ENCODE measurements at regions not wholly inside any gene's neighbourhood (a gene's known extent, or its start where the extent isn't known, plus 50 kb on each side); places are given as distances from the start of the nearest gene placed in this dataset.

GRCh38 chr1:81670286-81670685, 130.4 kb upstream of the ADGRL2 start:
- Histone ChIP-seq H3K4me3 (replicated peaks; ENCODE audit: low read depth, low read length) (no peak overlapping the region), H3K36me3 (ENCODE audit: control insufficient read depth, insufficient read depth, low read length) (no peaks in the 10 kb centered on the region), H3K27me3 (replicated peaks; ENCODE audit: control insufficient read depth, insufficient read depth, low read length) (no peaks in the 10 kb centered on the region)
- TF ChIP-seq CTCF (IDR thresholded peaks at IDR 0.05; ENCODE audit: insufficient read depth, low read length, poor library complexity, severe bottlenecking): no peak
- DNase-seq (ENCODE audit: extremely low read depth, insufficient read length): no peak

GRCh38 chr1:81666586-81666985, 134.1 kb upstream of the ADGRL2 start:
- no peaks in the 10 kb centered on the region for H3K36me3 ChIP-seq (ENCODE audit: control insufficient read depth, insufficient read depth, low read length)
- no peak overlapping the region for H3K4me3 ChIP-seq (replicated peaks; ENCODE audit: low read depth, low read length)
- no peak for TF ChIP-seq CTCF (IDR thresholded peaks at IDR 0.05; ENCODE audit: insufficient read depth, low read length, poor library complexity, severe bottlenecking)
- H3K27me3 ChIP-seq (replicated peaks; ENCODE audit: control insufficient read depth, insufficient read depth, low read length): no peaks in the 10 kb centered on the region
- DNase-seq (ENCODE audit: extremely low read depth, insufficient read length): no peak

- TF ChIP-seq CTCF (IDR thresholded peaks at IDR 0.05; ENCODE audit: insufficient read depth, low read length, poor library complexity, severe bottlenecking): no peak
- no peak for DNase-seq (ENCODE audit: extremely low read depth, insufficient read length)
These were observed 136.4 kb upstream of the ADGRL2 start for GRCh38 chr1:81664341-81664740.

GRCh38 chr1:81662913-81663526, 137.7 kb upstream of the ADGRL2 start:
- Histone ChIP-seq H3K4me3 (replicated peaks; ENCODE audit: low read depth, low read length) (no peak overlapping the region), H3K27me3 (replicated peaks; ENCODE audit: control insufficient read depth, insufficient read depth, low read length) (no peaks in the 10 kb centered on the region), H3K36me3 (ENCODE audit: control insufficient read depth, insufficient read depth, low read length) (no peaks in the 10 kb centered on the region)
- no peak for DNase-seq (ENCODE audit: extremely low read depth, insufficient read length)
- no peak for TF ChIP-seq CTCF (IDR thresholded peaks at IDR 0.05; ENCODE audit: insufficient read depth, low read length, poor library complexity, severe bottlenecking)

More at GRCh38 chr1:81664341-81664740, 136.4 kb upstream of the ADGRL2 start:
- H3K4me3 ChIP-seq (replicated peaks; ENCODE audit: low read depth, low read length): no peak overlapping the region
- H3K36me3 ChIP-seq (ENCODE audit: control insufficient read depth, insufficient read depth, low read length): no peaks in the 10 kb centered on the region
- no peaks in the 10 kb centered on the region for H3K27me3 ChIP-seq (replicated peaks; ENCODE audit: control insufficient read depth, insufficient read depth, low read length)

- H3K36me3 ChIP-seq (ENCODE audit: control insufficient read depth, insufficient read depth, low read length): no peaks in the 10 kb centered on the region
- no peak for DNase-seq (ENCODE audit: extremely low read depth, insufficient read length)
- no peaks in the 10 kb centered on the region for H3K27me3 ChIP-seq (replicated peaks; ENCODE audit: control insufficient read depth, insufficient read depth, low read length)
- TF ChIP-seq CTCF (IDR thresholded peaks at IDR 0.05; ENCODE audit: insufficient read depth, low read length, poor library complexity, severe bottlenecking): no peak
- H3K4me3 ChIP-seq (replicated peaks; ENCODE audit: low read depth, low read length): no peak overlapping the region
These were observed 140.4 kb upstream of the ADGRL2 start for GRCh38 chr1:81660286-81660685.

- no peak for TF ChIP-seq CTCF (IDR thresholded peaks at IDR 0.05; ENCODE audit: insufficient read depth, low read length, poor library complexity, severe bottlenecking)
- no peak overlapping the region for H3K4me3 ChIP-seq (replicated peaks; ENCODE audit: low read depth, low read length)
- no peaks in the 10 kb centered on the region for H3K36me3 ChIP-seq (ENCODE audit: control insufficient read depth, insufficient read depth, low read length)
- DNase-seq (ENCODE audit: extremely low read depth, insufficient read length): no peak
- H3K27me3 ChIP-seq (replicated peaks; ENCODE audit: control insufficient read depth, insufficient read depth, low read length): no peaks in the 10 kb centered on the region
These were observed 146.1 kb upstream of the ADGRL2 start for GRCh38 chr1:81654657-81655056.

Data from GM06990 (cell line).